ENCODE measurements at regions not wholly inside any gene's neighbourhood (a gene's known extent, or its start where the extent isn't known, plus 50 kb on each side); places are given as distances from the start of the nearest gene placed in this dataset.

DNA sequence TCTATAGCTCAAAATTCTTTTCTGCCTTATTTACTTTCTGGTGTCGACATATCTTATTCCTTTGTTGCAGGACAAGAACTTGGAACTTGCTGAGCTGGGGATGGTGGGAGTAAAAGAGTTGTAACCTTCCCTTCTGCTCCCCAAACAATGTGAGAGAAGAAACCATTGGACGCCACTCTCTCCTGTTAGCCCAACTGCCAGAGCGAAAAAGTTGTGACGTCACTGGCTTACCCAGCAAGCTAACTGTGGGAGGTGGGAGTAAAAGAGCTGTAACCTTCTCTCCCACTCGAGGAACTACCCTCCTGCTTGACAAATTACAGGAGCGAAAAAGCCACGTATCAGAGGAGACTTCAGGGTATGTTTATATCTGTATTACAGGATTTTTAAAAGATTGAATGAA lies 90.0 kb upstream of the PCDH10 start:
- TF ChIP-seq, protein P1, sequence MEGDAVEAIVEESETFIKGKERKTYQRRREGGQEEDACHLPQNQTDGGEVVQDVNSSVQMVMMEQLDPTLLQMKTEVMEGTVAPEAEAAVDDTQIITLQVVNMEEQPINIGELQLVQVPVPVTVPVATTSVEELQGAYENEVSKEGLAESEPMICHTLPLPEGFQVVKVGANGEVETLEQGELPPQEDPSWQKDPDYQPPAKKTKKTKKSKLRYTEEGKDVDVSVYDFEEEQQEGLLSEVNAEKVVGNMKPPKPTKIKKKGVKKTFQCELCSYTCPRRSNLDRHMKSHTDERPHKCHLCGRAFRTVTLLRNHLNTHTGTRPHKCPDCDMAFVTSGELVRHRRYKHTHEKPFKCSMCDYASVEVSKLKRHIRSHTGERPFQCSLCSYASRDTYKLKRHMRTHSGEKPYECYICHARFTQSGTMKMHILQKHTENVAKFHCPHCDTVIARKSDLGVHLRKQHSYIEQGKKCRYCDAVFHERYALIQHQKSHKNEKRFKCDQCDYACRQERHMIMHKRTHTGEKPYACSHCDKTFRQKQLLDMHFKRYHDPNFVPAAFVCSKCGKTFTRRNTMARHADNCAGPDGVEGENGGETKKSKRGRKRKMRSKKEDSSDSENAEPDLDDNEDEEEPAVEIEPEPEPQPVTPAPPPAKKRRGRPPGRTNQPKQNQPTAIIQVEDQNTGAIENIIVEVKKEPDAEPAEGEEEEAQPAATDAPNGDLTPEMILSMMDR (conservative IDR thresholded peaks at IDR 0.05; ENCODE audit: low read depth, low read length) = no peak
- no peak for TF ChIP-seq EZH2 (IDR thresholded peaks at IDR 0.05; ENCODE audit: borderline replicate concordance, low read depth, low read length, poor library complexity, severe bottlenecking)
